ENCODE measurements at regions not wholly inside any gene's neighbourhood (a gene's known extent, or its start where the extent isn't known, plus 50 kb on each side); places are given as distances from the start of the nearest gene placed in this dataset.
"Not testable (repeated sequence)": the region's sequence is repeated elsewhere in the genome, so short reads cannot be mapped to it uniquely, and the experiment has no call there.

DNA sequence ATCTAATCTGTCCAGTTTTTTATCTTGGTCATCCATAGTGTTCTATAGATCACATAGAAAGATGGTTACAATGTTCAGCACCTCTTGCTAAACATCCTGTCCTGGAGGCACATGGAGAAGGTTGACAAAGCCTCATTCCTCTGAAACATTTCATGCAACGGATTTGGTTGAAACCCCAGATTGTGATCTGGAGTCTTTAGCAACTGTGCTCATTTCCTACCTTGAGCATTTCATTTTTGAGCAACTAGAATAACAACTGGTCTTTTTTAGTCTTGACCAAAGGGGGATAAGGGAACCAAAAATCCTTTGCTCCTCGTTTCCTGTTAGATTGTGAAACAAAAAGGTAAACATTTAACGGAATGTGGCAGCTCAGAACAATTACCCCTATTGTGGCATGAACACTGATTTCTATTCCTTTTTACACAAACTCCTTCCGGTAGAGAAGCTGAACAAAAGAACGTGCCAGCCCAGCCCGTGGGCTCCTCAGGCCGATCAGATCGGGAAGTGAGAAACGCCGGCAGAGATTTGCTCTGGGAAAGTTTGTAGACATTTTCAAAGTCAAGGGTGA is 94.7 kb upstream of the ERRFI1 start:
- DNase-seq (ENCODE audit: low read depth in 1 of 2, low spot score in 1 of 2), result no peak

DNA sequence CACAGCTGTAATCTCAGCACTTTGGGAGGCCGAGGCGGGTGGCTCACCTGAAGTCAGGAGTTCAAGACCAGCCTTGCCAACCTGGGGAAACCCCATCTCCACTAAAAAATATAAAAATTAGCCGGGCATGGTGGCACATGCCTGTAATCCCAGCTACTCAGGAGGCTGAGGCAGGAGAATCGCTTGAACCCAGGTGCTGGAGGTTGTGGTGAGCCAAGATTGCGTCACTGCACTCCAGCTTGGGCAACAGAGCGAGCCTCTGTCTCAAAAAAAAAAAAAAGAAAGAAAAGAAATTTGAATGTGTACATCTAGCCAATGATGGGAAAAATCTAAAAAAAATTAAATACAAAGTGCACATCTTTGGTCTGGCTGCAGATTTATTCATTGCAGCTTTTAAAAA is 92.6 kb upstream of the ERRFI1 start:
- DNase-seq (ENCODE audit: low read depth in 1 of 2, low spot score in 1 of 2), result not testable (repeated sequence)

DNA sequence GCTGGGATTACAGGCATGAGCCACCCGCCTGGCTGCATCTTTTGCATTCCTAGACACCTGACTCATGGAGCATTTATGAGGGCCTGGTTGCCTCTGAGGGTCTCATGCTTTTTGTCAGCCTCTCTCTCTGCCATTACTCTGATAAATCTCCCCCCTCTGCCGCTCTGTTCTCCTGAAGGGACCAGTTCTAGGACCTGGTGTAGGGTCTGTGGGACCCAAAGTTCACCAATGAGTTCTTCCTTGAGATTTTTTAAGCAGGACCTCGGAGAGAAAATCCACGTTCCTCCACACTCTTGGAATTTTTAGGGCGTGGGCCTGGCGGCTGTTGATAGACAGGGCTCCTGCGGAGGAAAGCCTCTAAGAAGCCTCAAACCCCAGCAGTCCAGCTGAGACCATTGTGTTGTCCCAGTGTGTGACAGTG is 91.9 kb upstream of the ERRFI1 start:
- no peak for DNase-seq (ENCODE audit: low read depth in 1 of 2, low spot score in 1 of 2)

DNA sequence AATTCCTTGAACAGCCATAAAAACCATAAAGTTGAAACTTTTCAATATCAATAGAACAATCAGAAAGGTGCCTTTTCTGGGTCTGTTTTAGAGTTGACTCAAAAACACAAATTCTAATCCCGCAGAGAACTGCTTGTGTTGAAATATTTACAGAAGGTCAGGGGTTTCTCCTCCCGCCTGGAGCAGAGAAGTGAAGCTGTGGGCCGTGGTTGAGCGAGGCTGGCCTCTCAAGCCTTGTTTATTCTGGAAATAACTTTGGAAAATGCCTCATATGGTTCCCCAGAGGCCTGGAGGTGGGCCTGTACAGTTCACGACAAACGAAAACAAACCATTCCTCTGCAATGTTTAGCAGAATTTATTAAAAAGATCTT is 90.8 kb upstream of the ERRFI1 start:
- no peak for DNase-seq (ENCODE audit: low read depth in 1 of 2, low spot score in 1 of 2)

DNA sequence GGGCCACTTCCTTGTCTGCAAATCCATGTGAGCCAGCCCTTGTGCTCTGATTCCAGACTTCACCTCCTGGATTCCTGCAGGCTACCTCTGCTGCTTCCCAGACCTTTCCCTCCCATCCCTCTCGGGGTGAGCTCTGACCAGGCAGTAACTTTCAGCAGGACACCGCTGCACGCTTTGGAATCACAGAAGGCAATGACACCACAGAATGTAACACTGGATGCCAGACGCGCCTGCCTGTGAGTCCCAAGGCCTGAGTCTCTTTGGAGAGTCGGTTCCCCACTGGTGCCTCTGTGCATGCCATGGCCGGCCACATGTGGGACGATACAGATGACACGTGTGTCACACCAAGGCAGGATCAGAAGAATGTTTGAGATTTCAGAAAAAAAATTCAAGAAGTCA is 89.7 kb upstream of the ERRFI1 start:
- no peak for DNase-seq (ENCODE audit: low read depth in 1 of 2, low spot score in 1 of 2)

DNA sequence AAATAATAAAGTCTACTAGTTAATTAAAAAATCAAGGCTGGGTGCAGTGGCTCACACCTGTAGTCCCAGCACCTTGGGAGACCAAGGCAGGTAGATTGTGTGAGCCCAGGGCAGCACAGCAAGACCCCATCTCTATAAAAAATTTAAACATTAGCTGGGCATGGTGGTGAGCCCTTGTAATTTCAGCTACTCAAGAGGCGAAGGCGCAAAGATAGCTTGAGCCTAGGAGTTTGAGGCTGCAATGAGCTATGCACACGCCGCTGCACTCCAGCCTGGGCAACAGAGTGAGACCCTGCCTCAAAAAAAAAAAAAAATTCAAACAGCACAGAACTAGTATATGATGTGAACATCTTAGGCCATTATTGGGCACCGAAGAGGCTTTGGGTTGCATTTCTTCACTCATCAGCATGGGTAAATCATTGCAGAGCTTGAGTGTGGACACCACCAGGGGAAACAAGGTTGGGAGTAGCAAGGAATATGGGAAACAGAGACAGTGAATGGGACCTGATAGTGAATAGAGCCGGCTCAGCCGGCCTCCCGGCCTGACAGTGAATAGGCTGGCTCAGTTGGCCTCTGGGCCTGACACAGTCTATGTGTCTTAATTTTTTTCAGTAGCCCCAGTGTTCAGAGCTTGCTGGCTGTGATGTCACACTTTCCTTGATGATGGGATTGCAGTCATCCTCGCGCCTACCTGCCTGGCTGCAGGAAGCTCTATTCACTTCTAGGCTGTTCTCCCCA is 89.1 kb upstream of the ERRFI1 start:
- DNase-seq (ENCODE audit: low read depth in 1 of 2, low spot score in 1 of 2), result no peak

DNA sequence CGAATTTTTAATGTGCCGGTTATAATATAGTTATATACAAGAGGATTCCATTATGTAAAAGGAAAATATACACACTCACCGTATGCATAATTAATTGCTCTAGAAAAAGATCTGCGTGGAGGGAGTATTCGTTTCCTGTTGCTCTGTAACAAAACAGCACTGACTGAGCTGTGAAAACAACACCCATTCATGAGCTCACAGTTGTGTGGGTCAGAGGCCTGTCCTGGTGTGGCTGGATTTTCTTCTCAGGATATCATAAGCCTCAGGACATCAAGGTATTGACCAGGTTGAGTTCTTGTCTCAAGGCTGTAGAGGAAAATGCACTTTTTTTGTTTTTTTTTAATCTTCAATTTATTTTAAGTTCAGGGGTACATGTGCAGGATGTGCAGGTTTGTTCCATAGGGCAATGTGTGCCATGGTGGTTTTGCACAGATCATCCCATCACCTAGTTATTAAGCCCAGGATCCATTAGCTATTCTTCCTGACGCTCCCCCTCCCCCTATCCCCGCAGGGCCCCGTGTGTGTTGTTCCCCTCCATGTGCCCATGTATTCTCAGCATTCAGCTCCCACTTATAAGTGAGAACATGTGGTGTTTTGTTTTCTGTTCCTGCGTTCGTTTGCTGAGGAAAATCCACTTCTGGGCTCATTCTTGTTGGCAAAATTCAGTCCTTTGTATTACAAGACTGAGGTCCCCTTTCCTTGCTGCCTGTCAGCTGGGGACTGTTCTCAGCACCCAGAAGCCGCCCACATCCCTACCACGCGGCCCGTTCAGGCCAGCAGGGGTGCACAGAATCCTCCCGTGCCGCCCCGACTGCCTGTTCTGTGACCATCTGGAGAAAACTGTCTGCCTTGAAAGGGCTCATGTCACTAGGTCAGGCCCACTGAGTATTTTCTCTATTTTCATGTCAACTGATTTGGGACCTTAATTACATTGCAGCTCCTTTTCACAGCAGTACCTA is 87.4 kb upstream of the ERRFI1 start:
- DNase-seq (ENCODE audit: low read depth in 1 of 2, low spot score in 1 of 2), result no peak

DNA sequence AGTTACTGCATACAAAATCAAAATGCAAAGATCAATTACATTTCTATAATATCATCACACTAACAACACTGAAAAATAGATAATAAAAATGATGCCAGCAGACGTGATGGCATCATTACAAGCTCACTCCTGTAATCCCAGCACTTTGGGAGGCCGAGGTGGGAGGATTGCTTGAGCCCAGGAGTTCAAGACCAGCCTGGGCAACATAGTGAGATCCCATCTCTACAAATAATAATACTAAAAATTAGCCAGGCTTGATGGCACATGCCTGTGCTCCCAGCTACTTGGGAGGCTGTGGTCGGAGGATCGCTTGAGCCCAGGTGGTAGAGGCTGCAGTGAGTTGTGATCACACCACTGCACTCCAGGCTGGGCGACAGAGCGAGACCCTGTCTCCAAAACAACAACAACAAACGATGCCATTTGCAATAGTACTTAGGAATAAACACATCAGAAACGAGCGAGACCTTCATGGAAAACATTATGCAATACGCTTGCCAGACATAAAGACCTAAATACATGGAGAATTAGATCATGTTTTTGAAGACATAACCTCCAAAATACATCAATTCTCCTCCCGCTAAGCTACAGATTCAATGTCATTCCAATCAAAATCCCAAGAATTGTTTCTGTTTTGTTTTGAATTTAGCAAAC is 86.6 kb upstream of the ERRFI1 start:
- no peak for DNase-seq (ENCODE audit: low read depth in 1 of 2, low spot score in 1 of 2)

DNA sequence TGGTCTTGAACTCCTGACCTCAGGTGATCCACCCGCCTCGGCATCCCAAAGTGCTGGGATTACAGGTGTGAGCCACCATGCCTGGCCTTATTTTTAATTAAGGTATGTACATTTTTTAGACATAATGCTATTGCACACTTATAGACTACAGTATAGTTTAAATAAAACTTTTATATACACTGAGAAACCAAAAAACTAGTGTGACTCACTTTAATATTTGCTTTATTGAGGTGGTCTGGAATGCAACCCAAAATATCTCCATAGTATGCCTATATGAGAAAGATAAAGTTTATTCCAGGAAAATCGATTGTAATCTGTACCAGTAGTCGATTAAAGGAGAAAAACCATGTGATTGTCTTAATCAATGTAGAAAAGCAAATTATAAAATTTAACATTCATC is 85.5 kb upstream of the ERRFI1 start:
- DNase-seq (ENCODE audit: low read depth in 1 of 2, low spot score in 1 of 2), result no peak

DNA sequence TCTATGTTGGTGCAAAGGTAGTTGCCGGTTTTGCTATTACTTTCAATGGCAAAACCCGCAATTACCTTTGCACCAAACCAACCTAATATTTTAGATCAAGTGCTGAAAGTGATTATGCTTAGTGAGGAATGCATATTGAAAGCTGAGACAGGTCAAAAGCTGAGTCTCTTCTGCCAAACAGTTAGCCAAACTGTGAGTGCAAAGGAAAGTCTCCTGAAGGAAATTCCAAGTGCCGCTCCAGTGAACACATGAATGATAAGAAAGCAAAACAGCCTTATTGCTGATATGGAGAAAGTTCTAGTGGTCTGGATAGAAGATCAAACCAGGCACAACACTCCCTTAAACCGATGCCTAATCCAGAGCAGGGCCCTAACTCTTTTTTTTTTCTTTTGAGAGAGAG is 83.1 kb upstream of the ERRFI1 start:
- no peak for DNase-seq (ENCODE audit: low read depth in 1 of 2, low spot score in 1 of 2)

DNA sequence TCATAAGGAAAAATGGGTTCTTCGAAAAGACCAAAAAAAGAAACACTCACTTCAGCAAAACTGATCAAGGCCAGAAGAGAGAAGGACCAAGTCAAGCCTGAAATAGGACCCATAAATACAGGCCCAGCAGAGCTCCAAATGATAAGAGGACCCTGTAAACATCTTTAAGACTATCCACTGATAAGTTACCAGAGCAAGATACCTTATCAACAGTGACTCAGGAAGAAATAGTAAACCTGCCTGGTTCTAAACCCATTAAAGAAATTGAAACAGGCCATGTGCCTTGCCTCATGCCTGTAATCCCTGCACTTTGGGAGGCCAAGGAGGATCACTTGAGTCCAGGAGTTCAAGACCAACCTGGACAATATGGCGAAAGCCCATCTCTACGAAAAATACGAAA is 81.8 kb upstream of the ERRFI1 start:
- no peak for DNase-seq (ENCODE audit: low read depth in 1 of 2, low spot score in 1 of 2)

DNA sequence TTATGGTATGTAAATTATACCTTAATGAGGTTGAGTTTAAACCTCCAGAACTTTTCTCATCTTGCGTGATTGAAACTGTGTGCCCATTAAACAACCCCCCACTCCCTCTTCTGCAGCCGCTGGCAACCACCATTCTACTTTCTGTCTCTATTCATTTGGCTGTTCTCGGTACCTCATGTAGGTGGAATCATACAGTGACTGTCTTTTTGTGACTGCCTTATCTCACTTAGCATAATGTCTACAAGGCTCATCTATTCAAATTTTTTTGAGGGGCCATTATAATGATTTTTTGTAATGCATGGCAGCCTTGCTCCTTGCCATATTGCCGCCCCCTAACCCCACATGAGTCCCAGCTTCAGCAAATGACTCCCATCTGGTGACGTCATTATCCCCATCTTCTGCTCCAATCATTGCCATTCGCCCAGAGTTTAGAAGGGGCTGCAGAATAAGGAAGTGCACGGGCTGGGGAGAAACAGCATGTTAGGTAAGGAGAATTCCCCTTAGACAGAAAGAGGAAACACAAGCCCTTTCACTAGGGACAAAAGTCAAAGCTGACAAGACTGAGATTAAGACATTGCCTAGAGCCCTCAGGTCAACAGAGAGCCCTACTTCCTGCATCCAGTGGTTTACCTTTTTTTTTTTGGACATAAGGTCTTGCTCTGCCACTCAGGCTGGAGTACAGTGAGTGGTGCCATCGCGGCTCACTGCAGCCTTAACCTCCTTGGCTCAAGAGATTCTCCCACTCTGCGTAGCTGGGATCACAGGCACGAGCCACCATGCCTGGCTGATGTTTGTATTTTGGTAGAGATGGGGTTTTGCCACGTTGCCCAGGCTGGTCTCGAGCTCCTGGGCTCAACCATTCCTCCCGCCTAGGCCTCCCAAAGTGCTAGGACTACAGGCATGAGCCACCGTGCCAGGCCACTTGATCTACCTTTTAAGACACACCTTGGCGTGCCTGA is 78.4 kb upstream of the ERRFI1 start:
- no peak for DNase-seq (ENCODE audit: low read depth in 1 of 2, low spot score in 1 of 2)

DNA sequence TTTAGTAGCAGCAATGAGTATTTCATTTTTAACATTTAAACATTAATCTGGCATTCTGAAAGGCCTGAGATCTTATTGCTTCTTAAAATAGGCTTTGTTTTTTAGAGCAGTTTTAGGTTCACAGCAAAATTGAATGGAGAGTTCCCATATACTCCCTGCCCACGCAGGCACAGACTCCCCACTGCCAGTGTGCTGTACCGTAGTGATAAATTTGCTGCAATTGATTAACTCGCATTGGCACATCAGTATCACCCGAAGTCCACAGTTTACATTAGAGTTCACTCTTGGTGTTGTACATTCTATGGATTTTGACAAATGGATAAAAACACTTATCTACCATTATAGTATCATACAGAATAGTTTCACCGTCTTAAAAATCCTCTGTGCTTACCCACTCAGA is 71.8 kb upstream of the ERRFI1 start:
- DNase-seq (ENCODE audit: low read depth in 1 of 2, low spot score in 1 of 2), result no peak

DNA sequence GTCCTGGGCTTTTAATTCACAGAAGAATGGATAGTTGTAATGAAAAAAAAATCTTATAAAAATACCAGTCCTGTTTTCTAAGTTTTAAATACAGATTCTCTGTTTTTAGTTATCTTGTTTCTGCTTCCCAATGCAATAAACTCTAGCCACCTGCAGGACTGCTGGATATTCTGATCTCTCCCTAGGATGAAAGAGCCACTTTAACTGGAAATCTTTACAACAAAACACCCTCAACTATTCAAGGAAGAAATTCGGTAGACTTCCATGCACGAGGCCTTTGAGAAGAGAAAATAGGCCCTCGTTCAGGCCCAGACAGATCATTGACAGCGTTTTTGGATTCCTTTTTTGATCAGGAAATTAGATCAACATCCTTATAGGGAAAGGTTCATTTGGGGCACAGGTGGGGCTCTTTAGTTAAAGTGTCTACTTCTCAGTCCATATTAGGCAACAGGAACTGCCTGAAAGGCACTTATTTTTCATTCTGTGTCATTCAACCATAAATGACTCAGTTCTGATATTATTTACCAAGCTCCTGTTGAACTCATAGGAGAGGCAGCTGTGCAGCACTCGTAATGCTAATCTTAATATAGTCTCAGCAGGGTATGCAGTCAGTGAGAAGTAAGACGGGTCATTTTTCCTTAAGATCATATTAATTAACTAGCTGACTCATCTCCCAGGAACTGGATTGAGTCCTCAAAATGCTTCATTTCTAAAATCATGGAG is 71.1 kb upstream of the ERRFI1 start:
- no peak for DNase-seq (ENCODE audit: low read depth in 1 of 2, low spot score in 1 of 2)

DNA sequence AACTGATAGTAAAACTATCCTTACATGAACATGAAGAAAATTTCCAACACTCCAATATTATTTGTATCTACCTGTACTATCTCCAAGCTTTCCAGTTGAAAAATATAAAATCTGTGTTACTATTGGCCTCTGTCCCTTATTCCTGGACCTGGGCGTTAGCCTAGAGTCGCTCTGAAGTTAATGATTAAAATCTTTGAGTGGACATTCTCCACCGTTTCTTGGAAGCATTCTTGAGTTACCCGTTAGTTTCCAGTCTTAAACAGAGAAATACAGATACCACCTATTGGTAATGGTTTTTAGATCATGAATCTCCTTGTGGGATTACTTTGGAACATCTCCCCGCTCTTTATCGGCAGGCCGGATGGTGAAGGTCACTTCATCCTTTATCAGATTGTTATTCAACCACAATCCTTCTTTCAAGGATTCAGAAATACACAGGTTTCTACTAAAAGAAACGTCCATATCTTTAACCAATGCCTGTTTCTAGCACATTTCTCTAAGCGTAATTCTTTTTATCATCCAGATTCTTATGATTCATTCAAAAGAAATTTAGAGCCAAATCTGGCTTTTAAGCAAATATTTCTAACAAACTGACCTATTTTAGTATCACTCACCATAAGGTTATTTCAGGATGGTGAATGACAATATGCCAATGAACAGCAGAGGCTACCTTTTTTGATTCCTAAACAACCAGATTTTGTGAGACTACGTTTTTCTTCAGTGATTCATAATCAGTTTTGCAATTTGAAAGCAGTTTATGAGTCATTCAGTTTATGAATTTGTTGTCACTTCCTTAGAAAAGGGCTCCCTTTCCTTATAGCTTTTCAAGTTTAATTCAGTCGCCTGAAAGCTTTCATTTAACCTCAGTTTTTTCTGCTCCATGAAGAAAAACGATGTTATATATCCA is 70.2 kb upstream of the ERRFI1 start:
- no peak for DNase-seq (ENCODE audit: low read depth in 1 of 2, low spot score in 1 of 2)

DNA sequence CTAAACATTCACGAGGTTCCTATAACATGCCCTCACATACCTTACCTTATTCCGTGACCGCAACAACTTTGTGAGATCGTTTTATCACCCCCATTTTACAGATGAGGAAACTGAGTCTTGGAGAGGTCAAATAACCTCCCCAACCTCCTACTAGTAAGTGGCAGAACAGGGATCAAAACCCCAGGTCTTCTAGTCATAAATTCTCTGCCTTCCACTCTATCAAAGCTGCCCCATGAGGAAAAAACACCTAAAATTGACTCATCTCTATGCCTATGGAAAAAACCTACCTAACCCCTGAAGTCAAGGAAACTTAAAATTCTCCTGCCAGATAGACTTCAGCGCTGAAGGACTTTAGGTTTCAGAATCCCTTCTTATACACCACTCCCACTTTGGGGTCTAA is 69.5 kb upstream of the ERRFI1 start:
- no peak for DNase-seq (ENCODE audit: low read depth in 1 of 2, low spot score in 1 of 2)

DNA sequence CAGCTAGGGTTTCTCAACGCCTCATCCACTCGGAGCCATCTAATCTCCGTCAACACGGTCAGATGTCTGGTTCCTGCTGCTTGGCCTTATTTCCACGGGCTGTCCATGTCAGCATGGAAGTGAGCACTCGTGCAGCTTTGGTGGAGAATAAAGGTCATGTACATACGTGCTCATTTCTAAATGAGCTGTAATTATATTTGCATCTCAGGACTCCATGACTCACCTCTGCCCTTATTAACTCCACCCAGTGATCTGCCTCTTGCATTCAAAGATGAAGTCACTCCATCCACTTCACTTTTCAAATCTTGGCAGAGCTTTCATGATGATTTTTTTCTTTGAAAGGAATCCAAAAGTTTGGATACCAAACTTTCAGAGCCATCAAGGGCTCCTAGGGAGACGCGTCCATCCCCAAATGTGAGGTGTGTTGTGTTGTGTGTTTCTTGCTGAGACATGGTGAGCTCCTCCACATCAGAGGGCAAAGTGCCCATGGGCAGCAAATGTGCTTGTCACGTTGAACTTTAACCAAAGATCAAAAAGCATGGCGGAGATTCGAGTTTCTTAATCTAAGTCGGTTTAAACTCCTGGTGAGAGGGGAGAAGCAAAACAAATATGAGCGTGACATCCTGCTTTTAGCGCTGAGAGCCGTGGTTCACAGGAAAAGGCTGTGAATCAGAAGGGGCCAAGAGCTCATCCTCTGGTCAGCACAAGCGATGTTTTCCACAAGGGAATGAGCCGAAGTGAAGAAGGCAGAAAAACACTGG is 68.6 kb upstream of the ERRFI1 start:
- DNase-seq (ENCODE audit: low read depth in 1 of 2, low spot score in 1 of 2), result no peak
